ENCODE measurements at regions not wholly inside any gene's neighbourhood (a gene's known extent, or its start where the extent isn't known, plus 50 kb on each side); places are given as distances from the start of the nearest gene placed in this dataset.
A peak's percentile ranks its signal among the peaks of the same experiment; 100 is the strongest.

- no peak overlapping the region for H3K4me2 ChIP-seq (ENCODE audit: insufficient read depth, low read length)
- H3K4me3 ChIP-seq (ENCODE audit: low read depth in 1 of 2, low read length in 2 of 2) = no peak overlapping the region
- no peak overlapping the region for H3K27ac ChIP-seq (ENCODE audit: low read length)
- H2AFZ ChIP-seq (ENCODE audit: low read depth, low read length) = no peak overlapping the region
- H3K27me3 ChIP-seq (ENCODE audit: insufficient read depth, low read length, poor library complexity) = no peaks in the 10 kb centered on the region
- DNase-seq (no peak), ATAC-seq (ENCODE audit: insufficient read depth, low read depth) (no peak)
- no peaks in the 10 kb centered on the region for H3K79me2 ChIP-seq (ENCODE audit: insufficient read depth, low read length)
- no peaks in the 10 kb centered on the region for H3K4me1 ChIP-seq (ENCODE audit: insufficient read depth, low read length)
- TF ChIP-seq CTCF (IDR thresholded peaks at IDR 0.05; ENCODE audit: borderline replicate concordance, extremely low read depth, low read length, poor library complexity, severe bottlenecking) (no peak), EZH2 (IDR thresholded peaks at IDR 0.05; ENCODE audit: borderline replicate concordance, low read depth, low read length, severe bottlenecking) (no peak)
- no peaks in the 10 kb centered on the region for H4K20me1 ChIP-seq (ENCODE audit: insufficient read depth, low read length)
- no peak overlapping the region for H3K9ac ChIP-seq (ENCODE audit: low read depth, low read length)
- H3K9me3 ChIP-seq (ENCODE audit: insufficient read depth, low read length, severe bottlenecking) = no peaks in the 10 kb centered on the region
- H3K36me3 ChIP-seq (ENCODE audit: insufficient read depth, low read length) = no peaks in the 10 kb centered on the region
Measured at GRCh38 chr7:348480-348844, 58.5 kb downstream of the FOXL3 start.

GRCh38 chr7:348962-349743 is 59.2 kb downstream of the FOXL3 start:
- no peak overlapping the region for H3K4me3 ChIP-seq (ENCODE audit: low read depth in 1 of 2, low read length in 2 of 2)
- no peak for TF ChIP-seq CTCF (IDR thresholded peaks at IDR 0.05; ENCODE audit: borderline replicate concordance, extremely low read depth, low read length, poor library complexity, severe bottlenecking)
- TF ChIP-seq EZH2 (IDR thresholded peaks at IDR 0.05; ENCODE audit: borderline replicate concordance, low read depth, low read length, severe bottlenecking) = no peak
- H4K20me1 ChIP-seq (ENCODE audit: insufficient read depth, low read length) = no peaks in the 10 kb centered on the region
- H2AFZ ChIP-seq (ENCODE audit: low read depth, low read length) = no peak overlapping the region
- H3K4me2 ChIP-seq (ENCODE audit: insufficient read depth, low read length) = no peak overlapping the region
- ATAC-seq (ENCODE audit: insufficient read depth, low read depth) (no peak), DNase-seq (no peak)
- H3K27me3 ChIP-seq (ENCODE audit: insufficient read depth, low read length, poor library complexity) = no peaks in the 10 kb centered on the region
- no peaks in the 10 kb centered on the region for H3K36me3 ChIP-seq (ENCODE audit: insufficient read depth, low read length)
- no peaks in the 10 kb centered on the region for H3K4me1 ChIP-seq (ENCODE audit: insufficient read depth, low read length)
- H3K79me2 ChIP-seq (ENCODE audit: insufficient read depth, low read length) = no peaks in the 10 kb centered on the region
- H3K9ac ChIP-seq (ENCODE audit: low read depth, low read length) = no peak overlapping the region
- H3K27ac ChIP-seq (ENCODE audit: low read length) = no peak overlapping the region
- H3K9me3 ChIP-seq (ENCODE audit: insufficient read depth, low read length, severe bottlenecking) = no peaks in the 10 kb centered on the region

GRCh38 chr7:351256-351655 is 61.3 kb downstream of the FOXL3 start:
- Histone ChIP-seq H3K4me1 (ENCODE audit: insufficient read depth, low read length) (no peaks in the 10 kb centered on the region), H3K27me3 (ENCODE audit: insufficient read depth, low read length, poor library complexity) (no peaks in the 10 kb centered on the region), H3K9me3 (ENCODE audit: insufficient read depth, low read length, severe bottlenecking) (no peaks in the 10 kb centered on the region), H3K4me2 (ENCODE audit: insufficient read depth, low read length) (no peak overlapping the region), H2AFZ (ENCODE audit: low read depth, low read length) (no peak overlapping the region), H3K27ac (ENCODE audit: low read length) (no peak overlapping the region), H3K79me2 (ENCODE audit: insufficient read depth, low read length) (no peaks in the 10 kb centered on the region), H4K20me1 (ENCODE audit: insufficient read depth, low read length) (no peaks in the 10 kb centered on the region), H3K9ac (ENCODE audit: low read depth, low read length) (no peak overlapping the region), H3K4me3 (ENCODE audit: low read depth in 1 of 2, low read length in 2 of 2) (no peak overlapping the region), H3K36me3 (ENCODE audit: insufficient read depth, low read length) (no peaks in the 10 kb centered on the region)
- no peak for DNase-seq
- TF ChIP-seq CTCF (IDR thresholded peaks at IDR 0.05; ENCODE audit: borderline replicate concordance, extremely low read depth, low read length, poor library complexity, severe bottlenecking) (no peak), EZH2 (IDR thresholded peaks at IDR 0.05; ENCODE audit: borderline replicate concordance, low read depth, low read length, severe bottlenecking) (no peak)
- ATAC-seq (ENCODE audit: insufficient read depth, low read depth) = 0 out of 3 replicates have a peak, but pooled peaks have one; percentile 22
